Inflammatory macrophage treated with lipopolysaccharide for 4 hours (primary cell): ENCODE measurements at regions not wholly inside any gene's neighbourhood (a gene's known extent, or its start where the extent isn't known, plus 50 kb on each side); places are given as distances from the start of the nearest gene placed in this dataset.
"Not testable (repeated sequence)": the region's sequence is repeated elsewhere in the genome, so short reads cannot be mapped to it uniquely, and the experiment has no call there.

Experiments used
- DNase-seq: peaks from one replicate; pipeline ENCODE4 v3.0.0-alpha.2; 2020

DNA sequence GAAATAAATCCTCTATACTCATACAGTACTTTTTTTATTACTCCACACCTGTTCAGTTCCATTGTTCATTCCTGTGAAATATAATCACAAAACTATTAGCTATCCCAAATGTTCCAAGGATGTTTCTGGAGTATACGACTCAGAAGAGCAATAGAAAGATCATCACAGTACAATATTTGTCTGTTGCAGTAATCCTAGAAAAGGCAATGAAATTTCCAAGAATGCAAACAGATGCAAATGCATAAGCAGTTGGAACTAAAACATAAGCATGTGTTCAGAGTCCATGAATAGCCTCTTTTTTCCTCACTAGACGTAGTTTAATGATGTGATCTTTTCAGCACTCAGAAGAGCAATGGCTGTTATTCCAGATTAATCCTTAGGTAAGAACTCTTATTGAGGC lies 55.2 kb downstream of the RTL3 start:
- no peak for DNase-seq

DNA sequence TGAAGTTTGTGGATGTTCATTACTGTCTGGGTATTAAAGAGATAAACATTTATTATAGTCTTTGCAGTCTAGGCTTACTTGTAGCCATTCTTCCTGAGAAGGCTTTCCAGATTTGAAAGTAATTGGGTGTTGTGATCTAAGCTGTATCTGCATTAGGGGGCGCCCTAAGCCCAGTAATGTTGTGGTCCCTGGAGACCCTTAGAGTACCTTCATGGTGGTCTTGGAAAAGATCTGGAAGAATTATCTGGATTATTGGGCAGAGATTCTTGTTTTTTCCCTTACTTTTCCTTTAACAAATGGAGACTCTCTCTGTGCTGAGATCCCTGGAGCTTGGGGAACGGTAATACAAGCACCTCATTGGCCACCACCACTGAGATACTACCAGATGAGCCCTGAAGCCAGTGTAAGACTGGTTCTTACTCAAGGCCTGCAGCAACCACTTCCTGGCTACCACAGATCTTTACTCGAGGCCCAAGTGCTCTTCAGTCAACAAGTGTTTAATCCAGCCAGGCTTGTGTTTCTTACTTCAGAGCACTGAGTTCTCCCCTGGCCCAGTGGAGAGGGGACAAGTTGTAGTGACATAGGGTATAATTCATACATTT lies 63.1 kb downstream of the RTL3 start:
- DNase-seq = no peak

DNA sequence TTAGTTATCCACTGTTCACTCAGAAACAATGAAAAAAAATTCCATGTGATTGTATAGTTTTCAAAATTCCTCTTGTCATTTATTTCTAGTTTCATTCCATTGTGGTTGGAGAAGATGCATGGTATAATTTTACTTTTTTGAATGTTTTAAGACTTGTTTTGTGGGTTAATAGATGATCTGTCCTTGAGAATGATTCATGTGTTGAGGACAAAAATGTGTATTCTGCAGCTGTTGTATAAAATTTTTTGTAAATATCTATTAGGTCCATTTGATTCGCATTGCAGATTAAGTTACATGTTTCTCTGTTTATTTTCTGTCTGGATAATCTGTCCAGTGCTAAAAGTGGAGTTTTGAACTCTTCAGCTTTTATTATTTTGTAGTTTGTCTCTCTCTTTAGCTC lies 65.4 kb downstream of the RTL3 start:
- no peak for DNase-seq

DNA sequence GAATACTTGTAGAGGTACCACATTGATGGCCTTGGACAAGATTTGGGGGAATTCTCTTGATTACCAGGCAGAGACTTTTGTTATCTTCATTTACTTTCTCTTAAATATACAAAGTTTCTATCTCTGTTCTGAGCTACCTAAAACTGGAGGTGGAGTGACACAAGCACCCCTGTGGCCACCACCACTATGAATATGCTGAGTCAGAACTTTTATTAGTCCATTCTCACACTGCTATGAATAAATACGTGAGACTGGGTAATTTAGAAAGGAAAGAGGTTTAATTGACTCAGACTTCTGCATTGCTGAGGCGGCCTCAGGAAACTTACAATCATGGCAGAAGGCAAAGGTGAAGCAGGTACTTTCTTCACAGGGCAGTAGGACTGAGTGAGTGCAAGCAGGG lies 67.1 kb downstream of the RTL3 start:
- no peak for DNase-seq

DNA sequence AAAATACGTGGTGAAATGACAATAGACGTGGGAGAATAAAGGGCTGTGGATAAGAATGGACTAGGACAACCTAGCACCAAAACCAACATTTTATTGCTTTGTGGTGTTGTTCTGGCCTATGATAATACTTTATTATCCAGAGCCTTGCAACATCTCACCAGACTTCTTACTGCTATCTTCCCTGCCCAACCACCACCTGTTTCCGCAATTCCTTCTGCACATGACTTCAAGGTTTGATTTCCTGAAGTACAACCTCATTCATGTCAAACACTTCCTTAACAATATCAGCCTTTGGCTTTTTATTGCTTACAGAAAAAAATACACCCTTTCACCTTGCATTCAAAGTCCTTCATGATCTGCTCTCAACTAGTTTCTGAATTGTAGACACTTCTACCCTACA lies 84.8 kb downstream of the RTL3 start:
- no peak for DNase-seq

DNA sequence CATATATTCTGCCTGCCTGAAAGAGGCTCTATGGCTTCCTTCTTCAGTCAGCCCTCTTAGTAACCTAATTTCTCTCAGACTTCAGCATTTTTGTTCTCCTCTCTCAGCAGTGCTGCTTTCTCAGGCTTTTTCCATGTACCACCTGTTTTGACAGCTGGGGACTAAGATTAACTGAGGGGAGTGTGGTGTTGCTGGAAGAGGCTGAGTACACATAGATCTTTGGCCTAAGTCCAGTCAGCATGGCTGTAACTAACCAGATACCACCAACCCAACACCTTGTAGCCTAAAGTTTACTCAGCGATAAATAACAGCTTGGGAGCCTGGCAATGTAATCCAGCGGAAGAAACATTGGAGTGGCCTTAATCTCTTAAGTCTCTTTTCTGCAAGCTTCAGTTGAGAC lies 85.5 kb downstream of the RTL3 start:
- DNase-seq = no peak

DNA sequence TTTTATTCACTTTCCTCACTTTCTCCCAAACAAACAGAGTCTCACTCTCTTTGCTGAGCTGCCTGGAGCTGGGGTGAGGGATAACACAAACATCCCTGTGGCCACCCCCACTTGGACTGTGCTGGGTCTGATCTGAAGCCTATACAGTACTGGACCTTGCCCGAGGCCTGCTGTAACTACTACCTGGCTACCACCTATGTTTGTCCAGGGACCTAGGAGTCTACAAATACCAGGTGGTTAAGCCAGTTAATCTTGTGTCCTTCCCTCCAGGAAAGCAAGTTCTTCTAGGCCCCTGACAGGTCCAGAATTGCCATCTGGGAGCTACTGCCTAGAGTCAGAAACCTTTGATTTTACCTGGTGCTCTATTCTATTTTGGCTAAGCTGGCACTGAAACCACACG lies 87.3 kb downstream of the RTL3 start:
- DNase-seq = no peak

DNA sequence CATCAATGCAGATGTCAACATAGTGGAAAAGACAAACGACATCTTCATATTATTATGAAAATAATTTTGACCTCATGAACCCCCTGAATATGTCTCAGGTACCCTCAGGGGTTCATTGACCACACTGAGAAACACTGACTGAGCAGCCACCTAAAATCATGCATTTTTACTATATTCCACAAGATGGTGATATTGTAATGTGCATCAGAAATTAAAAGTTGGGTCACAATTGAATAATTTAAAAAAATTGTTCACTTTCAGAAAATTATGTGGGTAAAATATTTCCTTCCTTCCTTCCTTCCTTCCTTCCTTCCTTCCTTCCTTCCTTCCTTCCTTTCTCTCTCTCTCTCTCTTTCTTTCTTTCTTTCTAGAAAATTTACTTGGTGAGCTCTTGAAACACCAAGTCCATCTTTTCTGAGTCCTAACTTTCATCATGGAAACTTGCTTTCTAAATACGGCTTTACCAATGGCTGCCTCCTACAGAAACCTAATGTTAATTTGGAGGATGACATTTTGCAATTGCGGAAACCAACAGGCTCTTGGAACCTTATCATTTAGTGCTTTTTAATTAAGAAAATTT lies 103.6 kb downstream of the RTL3 start:
- peak; percentile 3 for DNase-seq

DNA sequence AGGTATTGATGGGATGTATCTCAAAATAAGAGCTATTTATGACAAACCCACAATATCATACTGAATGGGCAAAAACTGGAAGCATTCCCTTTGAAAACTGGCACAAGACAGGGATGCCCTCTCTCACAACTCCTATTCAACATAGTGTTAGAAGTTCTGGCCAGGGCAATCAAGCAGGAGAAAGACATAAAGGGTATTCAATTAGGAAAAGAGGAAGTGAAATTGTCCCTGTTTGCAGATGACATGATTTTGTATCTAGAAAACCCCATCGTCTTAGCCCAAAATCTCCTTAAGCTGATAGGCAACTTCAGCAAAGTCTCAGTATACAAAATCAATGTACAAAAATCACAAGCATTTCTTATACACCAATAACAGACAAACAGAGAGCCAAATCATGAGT lies 106.5 kb downstream of the RTL3 start:
- DNase-seq = not testable (repeated sequence)

DNA sequence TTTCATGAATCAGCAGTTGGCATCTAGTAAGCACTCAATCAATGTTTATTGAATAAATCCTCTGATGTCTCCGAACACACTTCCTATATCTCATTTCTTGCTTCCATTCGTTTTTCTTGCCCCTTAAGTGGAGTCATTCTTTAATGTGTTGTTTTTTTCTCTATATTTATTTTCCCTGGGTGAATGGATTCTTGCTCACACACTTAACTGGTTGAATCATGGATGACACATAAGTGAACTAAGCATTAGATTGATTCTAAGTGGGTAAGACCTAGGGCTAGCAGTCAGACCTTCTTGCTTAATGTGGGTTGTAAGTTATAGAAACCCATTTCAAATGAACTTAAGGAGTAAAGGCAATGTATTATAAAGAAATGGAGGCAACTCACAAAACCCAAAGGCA lies 111.1 kb downstream of the RTL3 start:
- no peak for DNase-seq

DNA sequence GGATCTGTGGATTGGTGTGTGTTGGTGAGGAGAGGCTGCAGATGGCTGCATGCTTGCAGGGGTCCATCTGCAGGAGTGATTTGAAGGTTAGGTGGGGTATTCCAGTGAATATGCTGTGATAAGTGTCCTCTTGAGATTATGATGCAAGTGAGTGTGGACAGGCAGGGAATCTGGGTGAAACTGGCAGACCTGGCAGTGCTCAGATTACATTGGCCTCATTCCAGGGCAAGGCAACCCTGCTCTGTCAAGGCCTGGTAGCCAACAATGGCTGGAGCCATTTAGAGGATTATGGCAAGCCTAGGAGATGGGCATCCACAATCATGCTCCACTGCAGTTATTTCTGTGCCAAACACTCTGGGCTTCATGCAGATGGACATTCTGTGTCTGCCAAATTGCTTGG lies 113.9 kb downstream of the RTL3 start:
- DNase-seq = no peak

DNA sequence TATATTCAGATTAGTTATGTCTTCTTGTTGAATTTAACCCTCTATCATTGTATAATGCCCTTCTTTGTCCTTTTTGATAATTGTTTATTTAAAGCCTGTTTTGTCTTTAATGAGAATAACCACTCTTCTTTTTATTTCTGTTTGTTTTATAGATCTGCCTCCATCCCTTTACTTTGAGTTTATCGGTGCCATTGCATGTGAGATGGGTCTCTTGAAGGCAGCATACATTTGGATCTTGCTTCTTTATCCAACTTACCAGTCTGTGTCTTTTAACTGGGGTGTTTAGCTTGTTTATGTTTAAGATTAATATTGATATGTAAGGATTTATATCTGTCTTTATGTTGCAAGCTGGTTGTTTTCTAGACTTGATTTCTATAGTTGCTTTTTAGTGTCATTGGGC lies 115.8 kb downstream of the RTL3 start:
- DNase-seq = no peak

DNA sequence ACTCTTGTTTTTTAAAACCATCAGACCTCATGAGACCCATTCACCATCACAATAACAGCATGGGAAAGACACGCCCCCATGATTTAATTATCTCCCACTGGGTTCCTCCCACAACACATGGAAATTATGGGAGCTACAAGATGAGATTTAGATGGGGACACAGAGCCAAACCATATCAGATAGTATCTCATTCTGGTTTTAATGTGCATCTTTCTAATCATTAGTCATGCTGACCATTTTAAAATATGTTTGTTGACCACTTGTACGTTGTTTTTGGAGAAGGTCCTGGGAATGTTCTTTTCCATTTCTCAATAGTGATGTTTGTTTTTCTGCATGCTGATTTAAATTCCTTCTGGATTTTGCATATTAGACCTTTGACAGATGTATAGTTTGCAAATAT lies 119.0 kb downstream of the RTL3 start:
- no peak for DNase-seq

DNA sequence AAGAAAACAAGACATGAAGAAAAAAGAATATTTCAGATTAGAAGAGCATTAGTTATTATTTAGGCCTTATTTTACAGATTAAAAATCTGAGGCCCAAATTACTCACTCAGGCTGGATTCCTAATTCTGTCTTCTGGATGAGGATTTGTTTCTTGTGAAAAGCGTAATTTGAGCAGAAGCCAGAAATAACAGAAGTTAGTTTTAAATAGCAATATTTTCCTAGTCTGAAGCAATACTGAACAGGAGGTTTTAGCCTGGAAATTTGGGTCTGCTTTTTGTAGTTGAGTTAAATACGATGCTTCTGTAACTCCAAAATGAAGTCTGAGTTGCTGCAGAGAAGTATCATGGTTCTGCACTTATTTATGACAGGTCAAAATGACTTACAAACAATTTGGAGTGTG lies 124.9 kb downstream of the RTL3 start:
- no peak for DNase-seq

DNA sequence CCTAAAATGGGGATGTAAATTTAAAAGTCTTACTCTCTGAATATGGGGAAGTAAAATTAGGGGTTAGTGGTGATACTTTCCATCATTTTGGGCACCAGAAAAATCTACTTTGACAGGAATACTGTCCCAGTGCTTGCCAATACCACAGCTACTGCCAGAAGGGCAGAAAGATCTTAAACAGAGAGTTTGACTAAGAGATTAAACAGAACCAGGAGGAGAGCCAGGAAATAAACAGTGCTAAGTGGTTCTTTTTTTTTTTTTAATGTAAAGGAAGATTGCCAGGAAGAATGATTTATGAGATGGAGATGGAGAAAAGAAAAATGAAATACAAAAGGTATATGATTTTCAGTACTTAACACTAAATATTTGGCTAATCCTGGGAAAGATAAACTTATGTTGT lies 126.8 kb downstream of the RTL3 start:
- no peak for DNase-seq

DNA sequence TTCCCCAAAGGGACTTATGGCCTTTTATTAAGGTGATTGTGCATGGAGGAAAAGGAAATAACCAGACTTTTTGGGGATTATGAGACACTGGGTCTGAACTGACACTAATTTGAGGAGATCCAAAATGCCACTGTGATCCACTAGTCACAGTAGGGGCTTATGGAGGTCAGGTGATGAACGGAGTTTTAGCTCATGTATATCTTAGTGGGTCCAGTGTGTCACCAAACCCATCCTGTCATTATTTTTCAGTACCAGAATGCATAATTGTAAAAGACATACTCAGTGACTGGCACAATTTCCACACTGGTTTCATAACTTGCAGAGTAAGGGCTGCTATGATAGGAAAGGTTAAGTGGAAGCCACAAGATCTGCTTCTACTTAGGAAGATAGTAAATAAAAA lies 131.3 kb downstream of the RTL3 start:
- no peak for DNase-seq

DNA sequence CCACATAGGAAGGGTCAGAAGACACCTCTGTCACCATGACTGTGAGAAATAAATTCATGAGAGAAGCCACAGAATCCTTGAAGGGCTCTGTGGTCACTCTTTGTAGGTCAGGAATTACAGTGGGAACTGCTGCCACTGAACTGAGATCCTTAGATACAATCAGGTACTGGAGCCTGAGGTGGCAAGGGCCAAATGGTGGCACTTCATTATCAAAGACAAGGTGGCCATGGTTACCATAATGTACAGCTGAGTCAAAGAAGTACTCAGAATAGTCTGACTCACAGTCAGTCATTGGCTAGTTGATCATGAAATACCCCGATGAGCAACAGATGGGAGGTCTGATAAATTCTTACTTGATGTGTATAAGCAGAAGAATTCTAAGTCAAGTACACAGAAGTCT lies 131.9 kb downstream of the RTL3 start:
- DNase-seq = no peak

DNA sequence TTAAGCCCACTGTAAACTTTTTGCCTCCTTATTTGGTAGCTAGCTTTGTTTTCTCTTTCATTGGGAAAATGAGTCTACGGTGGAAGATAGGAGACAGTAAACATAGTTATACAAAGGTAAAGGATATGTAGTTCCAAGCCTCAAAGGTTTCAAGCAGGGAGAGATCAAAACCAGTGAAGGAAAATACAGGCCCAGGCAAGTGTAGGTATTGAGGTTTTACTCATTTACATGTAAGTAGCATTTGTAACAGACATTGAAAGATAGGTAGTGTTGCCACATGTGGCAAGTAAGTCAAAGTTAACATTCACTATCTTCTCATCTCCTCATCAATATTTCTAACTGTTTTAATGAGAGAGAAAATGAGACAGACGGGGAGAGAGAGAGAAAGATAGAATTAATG lies 136.5 kb downstream of the RTL3 start:
- DNase-seq = no peak

DNA sequence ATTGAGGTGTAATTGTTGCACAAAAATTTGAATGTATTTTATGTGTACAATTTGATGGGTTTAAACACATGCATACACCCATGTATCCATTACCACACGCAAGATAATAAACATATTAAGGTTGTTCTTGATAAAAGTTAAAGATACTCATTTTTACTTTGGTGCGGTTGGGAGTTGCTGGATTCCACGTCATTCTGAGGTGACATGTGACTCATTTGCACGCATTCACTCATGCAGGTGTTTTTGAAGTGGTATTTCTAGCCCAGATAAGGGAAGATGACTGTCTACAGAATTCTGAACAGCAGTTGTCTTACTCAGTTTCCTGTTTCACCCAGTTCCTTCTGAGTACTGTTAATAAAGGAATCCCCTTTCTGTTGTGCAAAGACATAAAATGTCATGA lies 142.0 kb downstream of the RTL3 start:
- no peak for DNase-seq

DNA sequence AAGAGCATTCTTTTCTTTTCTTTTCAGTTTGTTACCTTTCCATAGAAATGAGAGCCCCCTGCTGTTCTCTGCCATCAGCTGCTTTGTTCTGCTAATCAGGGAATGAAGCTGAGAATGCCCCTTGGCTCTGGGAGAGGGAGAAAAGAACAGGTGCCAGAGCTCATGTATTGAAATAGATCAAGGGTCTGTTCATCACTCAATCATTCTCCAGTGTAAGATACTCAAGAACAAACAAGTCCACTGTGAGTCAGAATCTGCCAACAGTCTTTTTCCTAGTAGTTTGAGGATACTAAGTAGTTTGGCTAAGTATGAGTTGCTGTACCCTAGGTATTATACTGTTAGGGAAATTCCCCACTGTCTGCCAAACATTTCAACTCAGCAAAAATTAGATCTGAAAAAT lies 144.3 kb downstream of the RTL3 start:
- no peak for DNase-seq

DNA sequence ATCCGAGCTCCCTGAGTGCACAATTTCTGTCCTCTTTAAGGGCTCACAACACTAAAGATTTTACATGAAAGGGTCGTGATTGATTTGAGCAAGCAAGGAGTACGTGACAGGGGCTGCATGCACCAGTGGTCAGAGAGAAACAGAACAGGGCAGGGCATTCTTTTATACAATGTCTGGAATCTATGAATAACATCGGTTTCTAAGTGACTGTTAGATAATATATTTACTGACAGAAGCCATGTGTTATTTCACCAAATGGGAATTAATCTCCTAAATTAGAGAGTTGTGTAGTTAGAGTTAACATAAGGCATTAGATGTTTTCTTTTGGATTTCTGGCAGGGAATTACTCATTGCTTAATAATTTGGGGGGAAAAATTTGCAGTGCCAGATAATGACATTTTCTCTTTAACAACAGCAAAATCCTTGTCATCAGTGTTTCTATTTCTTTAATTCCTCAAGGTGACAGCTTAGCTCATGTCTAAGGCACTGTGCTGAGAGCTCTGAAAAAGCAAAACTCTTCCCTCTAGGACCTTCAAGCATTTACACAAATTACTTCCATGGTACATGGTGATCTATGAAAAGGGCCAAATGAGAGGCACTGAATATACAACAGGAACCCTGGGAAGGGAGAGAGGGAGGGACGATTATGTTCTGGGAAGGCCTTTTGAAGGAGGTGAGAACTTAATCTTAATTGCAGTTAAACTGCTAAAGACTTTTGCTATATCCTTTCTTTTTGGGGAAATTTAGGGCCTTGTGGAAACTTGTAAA lies 145.0 kb downstream of the RTL3 start:
- no peak for DNase-seq

DNA sequence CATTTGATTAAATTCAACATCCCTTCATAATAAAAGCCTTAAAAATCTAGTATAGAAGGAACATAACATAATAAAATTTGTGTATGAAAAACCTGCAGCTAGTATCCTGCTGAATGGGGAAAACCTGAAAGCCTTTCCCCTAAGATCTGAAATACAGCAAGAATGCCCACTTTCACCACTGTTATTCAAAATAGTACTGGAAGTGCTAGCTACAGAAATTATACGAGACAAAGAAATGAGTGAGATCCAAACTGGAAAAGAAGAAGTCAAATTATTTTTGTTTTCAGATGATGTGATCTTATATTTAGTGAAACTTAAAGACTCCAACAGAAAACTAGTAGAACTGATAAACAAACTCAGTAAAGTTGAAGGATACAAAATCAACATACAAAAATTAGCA lies 152.9 kb downstream of the RTL3 start:
- no peak for DNase-seq

DNA sequence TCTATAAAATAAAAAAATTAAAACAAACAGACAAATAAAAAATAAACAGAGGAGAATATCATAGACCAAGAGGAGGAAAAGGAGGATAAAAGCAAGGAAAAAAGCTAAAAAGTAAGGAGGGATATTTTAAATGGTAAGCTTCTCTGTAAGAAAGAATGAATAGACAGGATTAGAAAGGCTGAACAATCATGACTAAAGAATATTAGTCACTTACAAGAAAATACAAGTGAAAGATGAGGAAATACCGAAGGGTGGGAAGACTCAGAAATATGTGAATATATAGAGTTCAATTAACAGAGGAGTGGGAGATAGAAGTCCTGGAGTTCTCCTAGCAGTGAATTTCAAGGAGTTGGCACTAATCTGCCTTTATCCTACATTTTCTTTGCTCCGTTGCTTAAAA lies 162.6 kb downstream of the RTL3 start:
- no peak for DNase-seq

DNA sequence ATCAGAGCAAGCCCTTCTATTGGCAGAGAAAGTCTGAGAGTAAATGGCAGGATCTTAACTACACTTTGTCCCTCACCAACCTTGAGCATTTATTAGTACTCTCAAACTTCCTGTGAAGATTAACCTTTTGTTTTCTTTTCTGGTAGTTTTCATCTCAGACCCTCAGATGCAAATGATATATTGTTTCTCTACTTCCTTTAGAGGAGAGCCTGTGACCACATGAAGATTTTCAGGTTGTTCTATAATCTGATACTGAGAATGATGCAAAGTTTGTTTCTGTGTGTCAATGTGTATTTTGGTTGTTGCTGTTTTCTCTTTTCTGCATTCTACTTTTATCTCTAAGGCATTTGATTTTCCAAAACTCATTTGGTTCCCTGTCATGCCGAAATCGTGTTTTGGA lies 165.8 kb upstream of the CYSLTR1 start:
- no peak for DNase-seq

DNA sequence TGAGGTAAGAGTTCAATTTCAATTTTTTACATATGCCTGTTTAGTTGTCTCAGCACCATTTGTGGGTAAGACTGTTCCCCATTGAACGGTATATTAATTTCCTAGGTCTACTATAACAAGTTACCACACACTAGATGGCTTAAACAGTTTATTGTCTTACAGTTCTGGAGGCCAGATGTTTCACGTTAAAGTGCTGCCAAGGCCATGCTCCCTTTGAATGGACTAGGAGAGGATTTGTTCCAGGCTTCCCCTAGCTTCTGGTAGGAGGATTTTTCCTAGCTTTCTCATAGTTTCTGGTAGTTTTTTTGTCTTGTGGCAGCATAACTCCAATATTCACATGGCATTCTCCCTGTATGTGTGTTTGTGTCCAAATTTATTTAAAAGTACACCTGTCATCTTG lies 149.3 kb upstream of the CYSLTR1 start:
- no peak for DNase-seq
